ENCODE measurements at regions not wholly inside any gene's neighbourhood (a gene's known extent, or its start where the extent isn't known, plus 50 kb on each side); places are given as distances from the start of the nearest gene placed in this dataset.

GRCh38 chr3:137329594-137329993 lies 371.8 kb downstream of the IL20RB start:
- H3K27me3 Mint-ChIP-seq (ENCODE audit: low read depth): no peaks in the 10 kb centered on the region; the same call in 1 of the 2 replicates
- CTCF ChIA-PET: no interaction called here
- POLR2A ChIA-PET: no interaction called here

GRCh38 chr3:137330246-137330645 lies 372.5 kb downstream of the IL20RB start:
- Mint-ChIP-seq H3K4me1 (peaks cover 19% of the 10 kb centered on the region), H3K27me3 (ENCODE audit: low read depth) (no peaks in the 10 kb centered on the region; the same call in 1 of the 2 replicates), H3K27ac (no peak overlapping the region), H3K9me3 (peaks cover 27% of the 10 kb centered on the region), H3K36me3 (no peaks in the 10 kb centered on the region), H3K4me3 (no peak overlapping the region)
- ChIA-PET POLR2A (no interaction called here), CTCF (no interaction called here)
- DNase-seq (ENCODE audit: low spot score) (no peak), ATAC-seq (no peak)
- TF ChIP-seq JAZF1 (CRISPR knock-in tag; IDR thresholded peaks at IDR 0.05) (no peak), OVOL2 (CRISPR knock-in tag; IDR thresholded peaks at IDR 0.05; ENCODE audit: borderline replicate concordance) (no peak), CREM (CRISPR knock-in tag; IDR thresholded peaks at IDR 0.05) (no peak), JUN (CRISPR knock-in tag; IDR thresholded peaks at IDR 0.05) (no peak), ELF4 (CRISPR knock-in tag; IDR thresholded peaks at IDR 0.05; ENCODE audit: low read depth) (no peak), ZNF512 (CRISPR knock-in tag; IDR thresholded peaks at IDR 0.05; ENCODE audit: borderline replicate concordance) (no peak), ZNF416 (CRISPR knock-in tag; IDR thresholded peaks at IDR 0.05) (no peak), RORB (CRISPR knock-in tag; IDR thresholded peaks at IDR 0.05) (no peak), CBFB (CRISPR knock-in tag; IDR thresholded peaks at IDR 0.05; ENCODE audit: low read depth) (no peak), ZNF396 (CRISPR knock-in tag; IDR thresholded peaks at IDR 0.05; ENCODE audit: borderline replicate concordance) (no peak), HMGA2 (CRISPR knock-in tag; IDR thresholded peaks at IDR 0.05) (no peak), SOX15 (CRISPR knock-in tag; IDR thresholded peaks at IDR 0.05) (no peak), ZNF317 (CRISPR knock-in tag; IDR thresholded peaks at IDR 0.05; ENCODE audit: borderline replicate concordance, low read depth) (no peak), USF1 (CRISPR knock-in tag; IDR thresholded peaks at IDR 0.05) (no peak)
- TF ChIP-seq, protein P1, sequence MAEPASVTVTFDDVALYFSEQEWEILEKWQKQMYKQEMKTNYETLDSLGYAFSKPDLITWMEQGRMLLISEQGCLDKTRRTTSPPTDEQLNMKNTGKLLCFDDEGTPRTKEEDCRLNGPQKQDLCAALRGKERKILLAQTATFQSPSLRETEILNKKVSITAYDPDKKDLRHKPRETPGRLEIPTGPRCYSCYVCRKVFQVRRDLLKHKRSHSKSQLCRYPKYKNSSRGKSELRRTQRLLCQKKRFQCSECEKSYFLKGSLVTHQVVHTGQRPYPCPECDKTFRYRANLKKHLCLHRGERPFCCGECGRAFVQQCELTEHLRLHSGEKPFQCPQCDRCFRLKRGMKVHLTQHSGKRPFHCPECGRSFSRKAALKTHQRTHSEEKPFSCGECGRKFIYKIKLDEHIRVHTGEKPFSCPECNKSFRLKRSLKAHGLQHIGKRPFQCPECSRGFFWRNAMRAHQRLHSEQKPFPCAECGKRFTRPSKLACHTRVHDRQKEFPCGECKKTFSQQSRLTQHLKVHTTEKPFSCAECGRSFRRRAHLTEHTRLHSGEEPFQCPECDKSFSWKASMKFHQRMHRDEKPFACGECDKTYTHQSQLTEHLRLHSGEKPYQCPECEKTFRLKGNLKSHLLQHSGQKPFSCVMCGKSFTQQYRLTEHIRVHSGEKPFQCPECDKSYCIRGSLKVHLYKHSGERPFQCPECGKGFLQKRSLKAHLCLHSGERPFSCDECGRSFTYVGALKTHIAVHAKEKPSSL (CRISPR knock-in tag; conservative IDR thresholded peaks at IDR 0.05): no peak
- TF ChIP-seq, protein P2, sequence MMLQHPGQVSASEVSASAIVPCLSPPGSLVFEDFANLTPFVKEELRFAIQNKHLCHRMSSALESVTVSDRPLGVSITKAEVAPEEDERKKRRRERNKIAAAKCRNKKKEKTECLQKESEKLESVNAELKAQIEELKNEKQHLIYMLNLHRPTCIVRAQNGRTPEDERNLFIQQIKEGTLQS (CRISPR knock-in tag; conservative IDR thresholded peaks at IDR 0.05): no peak
- TF ChIP-seq, protein P3, sequence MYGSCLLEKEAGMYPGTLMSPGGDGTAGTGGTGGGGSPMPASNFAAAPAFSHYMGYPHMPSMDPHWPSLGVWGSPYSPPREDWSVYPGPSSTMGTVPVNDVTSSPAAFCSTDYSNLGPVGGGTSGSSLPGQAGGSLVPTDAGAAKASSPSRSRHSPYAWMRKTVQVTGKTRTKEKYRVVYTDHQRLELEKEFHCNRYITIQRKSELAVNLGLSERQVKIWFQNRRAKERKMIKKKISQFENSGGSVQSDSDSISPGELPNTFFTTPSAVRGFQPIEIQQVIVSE (CRISPR knock-in tag; IDR thresholded peaks at IDR 0.05; ENCODE audit: borderline replicate concordance): no peak

More at GRCh38 chr3:137329594-137329993, 371.8 kb downstream of the IL20RB start:
- TF ChIP-seq JAZF1 (CRISPR knock-in tag; IDR thresholded peaks at IDR 0.05) (no peak), NR2C2 (CRISPR knock-in tag; IDR thresholded peaks at IDR 0.05) (no peak), TEAD1 (CRISPR knock-in tag; IDR thresholded peaks at IDR 0.05) (no peak), NFE2L1 (CRISPR knock-in tag; IDR thresholded peaks at IDR 0.05) (no peak), IRF2 (CRISPR knock-in tag; IDR thresholded peaks at IDR 0.05; ENCODE audit: borderline replicate concordance, low read depth) (no peak), JUN (CRISPR knock-in tag; IDR thresholded peaks at IDR 0.05) (no peak)
- TF ChIP-seq, protein P4, sequence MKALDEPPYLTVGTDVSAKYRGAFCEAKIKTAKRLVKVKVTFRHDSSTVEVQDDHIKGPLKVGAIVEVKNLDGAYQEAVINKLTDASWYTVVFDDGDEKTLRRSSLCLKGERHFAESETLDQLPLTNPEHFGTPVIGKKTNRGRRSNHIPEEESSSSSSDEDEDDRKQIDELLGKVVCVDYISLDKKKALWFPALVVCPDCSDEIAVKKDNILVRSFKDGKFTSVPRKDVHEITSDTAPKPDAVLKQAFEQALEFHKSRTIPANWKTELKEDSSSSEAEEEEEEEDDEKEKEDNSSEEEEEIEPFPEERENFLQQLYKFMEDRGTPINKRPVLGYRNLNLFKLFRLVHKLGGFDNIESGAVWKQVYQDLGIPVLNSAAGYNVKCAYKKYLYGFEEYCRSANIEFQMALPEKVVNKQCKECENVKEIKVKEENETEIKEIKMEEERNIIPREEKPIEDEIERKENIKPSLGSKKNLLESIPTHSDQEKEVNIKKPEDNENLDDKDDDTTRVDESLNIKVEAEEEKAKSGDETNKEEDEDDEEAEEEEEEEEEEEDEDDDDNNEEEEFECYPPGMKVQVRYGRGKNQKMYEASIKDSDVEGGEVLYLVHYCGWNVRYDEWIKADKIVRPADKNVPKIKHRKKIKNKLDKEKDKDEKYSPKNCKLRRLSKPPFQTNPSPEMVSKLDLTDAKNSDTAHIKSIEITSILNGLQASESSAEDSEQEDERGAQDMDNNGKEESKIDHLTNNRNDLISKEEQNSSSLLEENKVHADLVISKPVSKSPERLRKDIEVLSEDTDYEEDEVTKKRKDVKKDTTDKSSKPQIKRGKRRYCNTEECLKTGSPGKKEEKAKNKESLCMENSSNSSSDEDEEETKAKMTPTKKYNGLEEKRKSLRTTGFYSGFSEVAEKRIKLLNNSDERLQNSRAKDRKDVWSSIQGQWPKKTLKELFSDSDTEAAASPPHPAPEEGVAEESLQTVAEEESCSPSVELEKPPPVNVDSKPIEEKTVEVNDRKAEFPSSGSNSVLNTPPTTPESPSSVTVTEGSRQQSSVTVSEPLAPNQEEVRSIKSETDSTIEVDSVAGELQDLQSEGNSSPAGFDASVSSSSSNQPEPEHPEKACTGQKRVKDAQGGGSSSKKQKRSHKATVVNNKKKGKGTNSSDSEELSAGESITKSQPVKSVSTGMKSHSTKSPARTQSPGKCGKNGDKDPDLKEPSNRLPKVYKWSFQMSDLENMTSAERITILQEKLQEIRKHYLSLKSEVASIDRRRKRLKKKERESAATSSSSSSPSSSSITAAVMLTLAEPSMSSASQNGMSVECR (CRISPR knock-in tag; IDR thresholded peaks at IDR 0.05; ENCODE audit: borderline replicate concordance): no peak
- H3K4me3 Mint-ChIP-seq: no peak overlapping the region
- DNase-seq (ENCODE audit: low spot score) (no peak), ATAC-seq (no peak)
- peaks cover 19% of the 10 kb centered on the region for H3K4me1 Mint-ChIP-seq
- no peak overlapping the region for H3K27ac Mint-ChIP-seq
- peaks cover 33% of the 10 kb centered on the region for H3K9me3 Mint-ChIP-seq
- peaks cover 2% of the 10 kb centered on the region; the same call in 1 of the 2 replicates for H3K36me3 Mint-ChIP-seq

All from WTC11 (cell line).